PC-3 (cell line): ENCODE measurements at regions not wholly inside any gene's neighbourhood (a gene's known extent, or its start where the extent isn't known, plus 50 kb on each side); places are given as distances from the start of the nearest gene placed in this dataset.

ENCODE experiments used
- CTCF ChIP-seq: fragments of 300-600 bp; sonication (generic); conservative IDR thresholded peaks from 2 replicates; pipeline ENCODE4 v1.5.1; 2017; ENCODE audit warnings: antibody characterized with exemption, low read depth, mild to moderate bottlenecking, low read length
- EZH2 ChIP-seq: fragments of 300-600 bp; sonication (generic); IDR thresholded peaks from one replicate; pipeline ENCODE4 v1.6.1; 2017; ENCODE audit warnings: antibody characterized with exemption, mild to moderate bottlenecking, low read length; ENCODE audit not compliant: unreplicated experiment
- EZH2phosphoT487 ChIP-seq: fragments of 300-600 bp; sonication (generic); IDR thresholded peaks from 2 replicates; pipeline ENCODE4 v1.6.1; 2018; ENCODE audit warnings: mild to moderate bottlenecking, antibody characterized with exemption, low read length, borderline replicate concordance

- TF ChIP-seq CTCF (no peak), EZH2 (no peak), EZH2phosphoT487 (no peak)
Observed at GRCh38 chr15:93231261-93231925, 142.4 kb upstream of the RGMA start.
